ENCODE measurements at regions not wholly inside any gene's neighbourhood (a gene's known extent, or its start where the extent isn't known, plus 50 kb on each side); places are given as distances from the start of the nearest gene placed in this dataset.

DNA sequence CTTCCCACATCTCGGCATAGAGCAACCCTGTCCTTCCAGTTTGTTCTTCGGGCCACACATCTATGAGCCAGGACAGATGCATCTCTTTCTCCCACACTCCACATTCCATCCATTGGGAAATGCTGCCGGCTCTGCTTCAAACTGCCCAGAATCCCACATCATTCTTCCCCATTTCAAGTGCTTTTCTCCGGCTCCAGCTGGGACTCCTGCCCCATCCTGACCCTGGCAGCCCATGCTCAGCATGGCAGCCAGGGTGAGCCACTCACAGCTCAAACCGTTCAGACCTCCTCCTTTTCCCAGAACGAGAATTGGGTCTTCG is 132.8 kb upstream of the SDK2 start:
- TF ChIP-seq POLR2A (IDR thresholded peaks at IDR 0.05): no peak
- TF ChIP-seq, protein P1, sequence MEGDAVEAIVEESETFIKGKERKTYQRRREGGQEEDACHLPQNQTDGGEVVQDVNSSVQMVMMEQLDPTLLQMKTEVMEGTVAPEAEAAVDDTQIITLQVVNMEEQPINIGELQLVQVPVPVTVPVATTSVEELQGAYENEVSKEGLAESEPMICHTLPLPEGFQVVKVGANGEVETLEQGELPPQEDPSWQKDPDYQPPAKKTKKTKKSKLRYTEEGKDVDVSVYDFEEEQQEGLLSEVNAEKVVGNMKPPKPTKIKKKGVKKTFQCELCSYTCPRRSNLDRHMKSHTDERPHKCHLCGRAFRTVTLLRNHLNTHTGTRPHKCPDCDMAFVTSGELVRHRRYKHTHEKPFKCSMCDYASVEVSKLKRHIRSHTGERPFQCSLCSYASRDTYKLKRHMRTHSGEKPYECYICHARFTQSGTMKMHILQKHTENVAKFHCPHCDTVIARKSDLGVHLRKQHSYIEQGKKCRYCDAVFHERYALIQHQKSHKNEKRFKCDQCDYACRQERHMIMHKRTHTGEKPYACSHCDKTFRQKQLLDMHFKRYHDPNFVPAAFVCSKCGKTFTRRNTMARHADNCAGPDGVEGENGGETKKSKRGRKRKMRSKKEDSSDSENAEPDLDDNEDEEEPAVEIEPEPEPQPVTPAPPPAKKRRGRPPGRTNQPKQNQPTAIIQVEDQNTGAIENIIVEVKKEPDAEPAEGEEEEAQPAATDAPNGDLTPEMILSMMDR (IDR thresholded peaks at IDR 0.05): no peak

Data from breast epithelium (tissue), 3 donors.